GM23248 (cell line): ENCODE measurements at regions not wholly inside any gene's neighbourhood (a gene's known extent, or its start where the extent isn't known, plus 50 kb on each side); places are given as distances from the start of the nearest gene placed in this dataset.

Experiments
- EZH2 ChIP-seq: fragments of 200-600 bp; sonication (generic); IDR thresholded peaks from 2 replicates; pipeline ENCODE4 v1.6.1; 2018; ENCODE audit warnings: antibody characterized with exemption, mild to moderate bottlenecking; ENCODE audit not compliant: insufficient read depth, poor library complexity, severe bottlenecking
- EZH2phosphoT487 ChIP-seq: fragments of 200-600 bp; sonication (generic); IDR thresholded peaks from 2 replicates; pipeline ENCODE4 v1.6.1; 2018; ENCODE audit warnings: antibody characterized with exemption, moderate library complexity, mild to moderate bottlenecking, low read depth; ENCODE audit not compliant: insufficient read depth

DNA sequence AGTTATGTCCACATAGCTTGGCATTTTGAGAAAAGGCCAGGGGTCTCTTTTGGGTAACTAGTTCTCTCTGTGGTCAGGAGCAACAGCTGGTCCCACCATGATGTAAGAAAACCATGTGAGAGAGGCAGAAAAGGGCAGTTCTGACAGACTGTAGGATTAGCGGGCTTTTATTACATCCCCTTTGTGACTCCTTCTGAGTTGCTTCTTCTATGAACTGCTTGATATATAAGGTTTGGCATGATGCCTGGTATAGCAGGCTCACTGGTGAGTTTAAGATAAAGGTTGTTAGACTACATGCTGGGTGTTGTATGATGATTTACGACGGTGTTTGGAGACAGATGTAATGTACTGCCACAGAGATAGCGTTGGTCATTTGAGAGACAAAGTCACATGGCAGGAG is 2308.1 kb upstream of the AGA start:
- TF ChIP-seq EZH2 (no peak), EZH2phosphoT487 (no peak)
